ENCODE measurements at regions not wholly inside any gene's neighbourhood (a gene's known extent, or its start where the extent isn't known, plus 50 kb on each side); places are given as distances from the start of the nearest gene placed in this dataset.

- H3K4me1 ChIP-seq (replicated peaks in 1 of 2; ENCODE audit: control insufficient read depth in 2 of 2, insufficient read depth in 2 of 2, low read length in 2 of 2) = no peaks in the 10 kb centered on the region
- H4K20me1 ChIP-seq (replicated peaks; ENCODE audit: control insufficient read depth, insufficient read depth, low read length) = no peaks in the 10 kb centered on the region
- no peaks in the 10 kb centered on the region for H3K9me1 ChIP-seq (ENCODE audit: control insufficient read depth, insufficient read depth, low read length)
- in situ Hi-C loops (cut with MboI) = no loop called here
- no peaks in the 10 kb centered on the region for H3K27me3 ChIP-seq (ENCODE audit: control insufficient read depth in 2 of 2, insufficient read depth in 2 of 2, low read length in 2 of 2)
- ATAC-seq = no peak
- no peak for FAIRE-seq
- H3K9me3 ChIP-seq (replicated peaks; ENCODE audit: control insufficient read depth, insufficient read depth, low read depth, low read length) = no peaks in the 10 kb centered on the region
- no peak overlapping the region for H3K4me3 ChIP-seq
- H3K9ac ChIP-seq (ENCODE audit: insufficient read depth in 1 of 2, low read depth in 2 of 2, low read length in 2 of 2) = no peak overlapping the region
- CTCF ChIA-PET (ENCODE audit: low intra/inter-chr PET ratio) = no interaction called here
- H3K36me3 ChIP-seq (ENCODE audit: control insufficient read depth, insufficient read depth, low read length) = no peaks in the 10 kb centered on the region
- WGBS (ENCODE audit: insufficient coverage, low coverage, missing lambda C conversion rate) = 0% methylated on average over 5 of the region's 5 CpGs
- no peak overlapping the region for H2AFZ ChIP-seq (ENCODE audit: low read depth, low read length)
- intact Hi-C loops (cut with micrococcal nuclease) = no loop called here
- DNase-seq (ENCODE audit: extremely low read depth in 1 of 4, low spot score in 3 of 4) = no peak
- no peak overlapping the region for H3K4me2 ChIP-seq (ENCODE audit: insufficient read depth, low read length)
- H3K27ac ChIP-seq (ENCODE audit: extremely low read depth, low read depth, low read length) = no peak overlapping the region
- no peaks in the 10 kb centered on the region for H3K79me2 ChIP-seq (ENCODE audit: control insufficient read depth, insufficient read depth, low read length)
- no TSS peak for BruUV-seq (replicated peaks)
- POLR2A ChIA-PET = no interaction called here
- TF ChIP-seq CBFA2T3 (IDR thresholded peaks at IDR 0.05) = no peak
- no peak for TF ChIP-seq BRF2 (IDR thresholded peaks at IDR 0.05; ENCODE audit: borderline replicate concordance, insufficient read depth, insufficient read length)
- no peak for TF ChIP-seq SPI1 (IDR thresholded peaks at IDR 0.05; ENCODE audit: borderline replicate concordance, low read depth, low read length)
- no peak for TF ChIP-seq NELFE (IDR thresholded peaks at IDR 0.05; ENCODE audit: insufficient read depth, insufficient read length)
- TF ChIP-seq ZNF699 (CRISPR knock-in tag; IDR thresholded peaks at IDR 0.05; ENCODE audit: insufficient replicate concordance) = no peak
- TF ChIP-seq FUS (optimal IDR thresholded peaks at IDR 0.05; ENCODE audit: low read depth, low read length) = no peak
- TF ChIP-seq CAMTA2 (CRISPR knock-in tag; conservative IDR thresholded peaks at IDR 0.05) = no peak
- no peak for TF ChIP-seq HDAC6 (IDR thresholded peaks at IDR 0.05; ENCODE audit: low read depth, low read length)
- no peak for TF ChIP-seq ETV1 (tag; conservative IDR thresholded peaks at IDR 0.05; ENCODE audit: low read depth)
- TF ChIP-seq, protein P1, sequence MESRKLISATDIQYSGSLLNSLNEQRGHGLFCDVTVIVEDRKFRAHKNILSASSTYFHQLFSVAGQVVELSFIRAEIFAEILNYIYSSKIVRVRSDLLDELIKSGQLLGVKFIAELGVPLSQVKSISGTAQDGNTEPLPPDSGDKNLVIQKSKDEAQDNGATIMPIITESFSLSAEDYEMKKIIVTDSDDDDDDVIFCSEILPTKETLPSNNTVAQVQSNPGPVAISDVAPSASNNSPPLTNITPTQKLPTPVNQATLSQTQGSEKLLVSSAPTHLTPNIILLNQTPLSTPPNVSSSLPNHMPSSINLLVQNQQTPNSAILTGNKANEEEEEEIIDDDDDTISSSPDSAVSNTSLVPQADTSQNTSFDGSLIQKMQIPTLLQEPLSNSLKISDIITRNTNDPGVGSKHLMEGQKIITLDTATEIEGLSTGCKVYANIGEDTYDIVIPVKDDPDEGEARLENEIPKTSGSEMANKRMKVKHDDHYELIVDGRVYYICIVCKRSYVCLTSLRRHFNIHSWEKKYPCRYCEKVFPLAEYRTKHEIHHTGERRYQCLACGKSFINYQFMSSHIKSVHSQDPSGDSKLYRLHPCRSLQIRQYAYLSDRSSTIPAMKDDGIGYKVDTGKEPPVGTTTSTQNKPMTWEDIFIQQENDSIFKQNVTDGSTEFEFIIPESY (CRISPR knock-in tag; IDR thresholded peaks at IDR 0.05) = no peak
- no peak for TF ChIP-seq MCM3 (IDR thresholded peaks at IDR 0.05)
- no peak for TF ChIP-seq ZNF318 (IDR thresholded peaks at IDR 0.05; ENCODE audit: borderline replicate concordance in 1 of 2, low read depth in 1 of 2)
- no peak for TF ChIP-seq MCM2 (IDR thresholded peaks at IDR 0.05; ENCODE audit: low read depth)
Measured at GRCh38 chr11:97000481-97000880, 610.7 kb downstream of the JRKL start.

Data from K562 (cell line).